ENCODE measurements at regions not wholly inside any gene's neighbourhood (a gene's known extent, or its start where the extent isn't known, plus 50 kb on each side); places are given as distances from the start of the nearest gene placed in this dataset.

- no peak overlapping the region for H3K4me3 ChIP-seq (ENCODE audit: low read depth in 1 of 2, low read length in 1 of 2)
- no peaks in the 10 kb centered on the region for H3K27me3 ChIP-seq
- no peaks in the 10 kb centered on the region for H3K4me1 ChIP-seq (ENCODE audit: control insufficient read depth in 1 of 2, insufficient read depth in 1 of 2, low read depth in 1 of 2, low read length in 1 of 2)
- H3K27ac ChIP-seq: no peak overlapping the region
- no peak for TF ChIP-seq CTCF (IDR thresholded peaks at IDR 0.05)
- H3K9me3 ChIP-seq: no peaks in the 10 kb centered on the region
- H3K36me3 ChIP-seq: no peaks in the 10 kb centered on the region
These were observed 205.2 kb upstream of the EDIL3 start for GRCh38 chr5:84589926-84590325.

- TF ChIP-seq CTCF (IDR thresholded peaks at IDR 0.05): no peak
- Histone ChIP-seq H3K27me3 (no peaks in the 10 kb centered on the region), H3K4me1 (ENCODE audit: control insufficient read depth in 1 of 2, insufficient read depth in 1 of 2, low read depth in 1 of 2, low read length in 1 of 2) (no peaks in the 10 kb centered on the region), H3K4me3 (ENCODE audit: low read depth in 1 of 2, low read length in 1 of 2) (no peak overlapping the region), H3K27ac (no peak overlapping the region), H3K9me3 (no peaks in the 10 kb centered on the region), H3K36me3 (no peaks in the 10 kb centered on the region)
These were observed 200.5 kb upstream of the EDIL3 start for GRCh38 chr5:84585218-84585617.

GRCh38 chr5:84578226-84578625 is 193.5 kb upstream of the EDIL3 start:
- H3K9me3 ChIP-seq: no peaks in the 10 kb centered on the region
- TF ChIP-seq CTCF (IDR thresholded peaks at IDR 0.05): no peak
- H3K4me3 ChIP-seq (ENCODE audit: low read depth in 1 of 2, low read length in 1 of 2): no peak overlapping the region
- no peaks in the 10 kb centered on the region for H3K36me3 ChIP-seq
- H3K27ac ChIP-seq: no peak overlapping the region
- H3K4me1 ChIP-seq (ENCODE audit: control insufficient read depth in 1 of 2, insufficient read depth in 1 of 2, low read depth in 1 of 2, low read length in 1 of 2): no peaks in the 10 kb centered on the region
- H3K27me3 ChIP-seq: no peaks in the 10 kb centered on the region

GRCh38 chr5:84573017-84573712 is 188.5 kb upstream of the EDIL3 start:
- Histone ChIP-seq H3K4me3 (ENCODE audit: low read depth in 1 of 2, low read length in 1 of 2) (no peak overlapping the region), H3K36me3 (no peaks in the 10 kb centered on the region), H3K27ac (no peak overlapping the region), H3K4me1 (ENCODE audit: control insufficient read depth in 1 of 2, insufficient read depth in 1 of 2, low read depth in 1 of 2, low read length in 1 of 2) (peaks cover 0 to 6% of the 10 kb centered on the region in 2 experiments), H3K9me3 (no peaks in the 10 kb centered on the region), H3K27me3 (no peaks in the 10 kb centered on the region)
- no peak for TF ChIP-seq CTCF (IDR thresholded peaks at IDR 0.05)

- H3K27ac ChIP-seq: no peak overlapping the region
- H3K9me3 ChIP-seq: no peaks in the 10 kb centered on the region
- H3K36me3 ChIP-seq: no peaks in the 10 kb centered on the region
- H3K27me3 ChIP-seq: no peaks in the 10 kb centered on the region
- no peak for TF ChIP-seq CTCF (IDR thresholded peaks at IDR 0.05)
- no peak overlapping the region for H3K4me3 ChIP-seq (ENCODE audit: low read depth in 1 of 2, low read length in 1 of 2)
- peaks cover 0 to 6% of the 10 kb centered on the region in 2 experiments for H3K4me1 ChIP-seq (ENCODE audit: control insufficient read depth in 1 of 2, insufficient read depth in 1 of 2, low read depth in 1 of 2, low read length in 1 of 2)
These were observed 184.6 kb upstream of the EDIL3 start for GRCh38 chr5:84569307-84569706.

Data from neutrophil (primary cell).